Smooth muscle cell (in vitro differentiated cells): ENCODE measurements at regions not wholly inside any gene's neighbourhood (a gene's known extent, or its start where the extent isn't known, plus 50 kb on each side); places are given as distances from the start of the nearest gene placed in this dataset.
A peak's percentile ranks its signal among the peaks of the same experiment; 100 is the strongest.

Source experiments
- DNase-seq: peaks from one replicate; lab custom pipeline; 2025; ENCODE audit not compliant: unreplicated experiment; lab: John Stamatoyannopoulos, UW
- H2AFZ ChIP-seq: fragments of 200-600 bp; sonication (generic); 2 replicates; pipeline ENCODE4 v1.6.0; 2016; ENCODE audit warnings: antibody characterized with exemption, low read depth, mild to moderate bottlenecking
- H3F3A ChIP-seq: fragments of 200-600 bp; sonication (generic); 2 replicates; pipeline ENCODE4 v1.6.0; 2017; ENCODE audit warnings: antibody characterized with exemption, low read depth
- H3K27ac ChIP-seq: fragments of 200-600 bp; sonication (generic); 2 replicates; pipeline ENCODE4 v1.5.1; 2016; ENCODE audit warnings: low read depth, mild to moderate bottlenecking
- H3K27me3 ChIP-seq: fragments of 200-600 bp; sonication (generic); 2 replicates; pipeline ENCODE4 v1.6.1; 2016; ENCODE audit warnings: low read depth, mild to moderate bottlenecking
- H3K36me3 ChIP-seq: fragments of 200-600 bp; sonication (generic); 2 replicates; pipeline ENCODE4 v1.5.1; 2016; ENCODE audit warnings: low read depth
- H3K4me1 ChIP-seq: fragments of 200-600 bp; sonication (generic); 2 replicates; pipeline ENCODE4 v1.5.1; 2016; ENCODE audit warnings: low read depth
- H3K4me2 ChIP-seq: fragments of 200-600 bp; sonication (generic); 2 replicates; pipeline ENCODE4 v1.6.0; 2016; ENCODE audit warnings: mild to moderate bottlenecking
- H3K4me3 ChIP-seq: fragments of 200-600 bp; sonication (generic); 2 replicates; pipeline ENCODE4 v1.5.1; 2016; ENCODE audit warnings: mild to moderate bottlenecking
- H3K79me2 ChIP-seq: fragments of 200-600 bp; sonication (generic); 2 replicates; pipeline ENCODE4 v1.6.0; 2016; ENCODE audit warnings: low read depth, mild to moderate bottlenecking
- H3K9ac ChIP-seq: fragments of 200-600 bp; sonication (generic); 2 replicates; pipeline ENCODE4 v1.6.0; 2016; ENCODE audit warnings: low read depth
- H3K9me3 ChIP-seq: fragments of 200-600 bp; sonication (generic); replicated peaks from 2 replicates; pipeline ENCODE4 v1.5.1; 2016; ENCODE audit warnings: low read depth
- H4K20me1 ChIP-seq: fragments of 200-600 bp; sonication (generic); 2 replicates; pipeline ENCODE4 v1.6.0; 2016; ENCODE audit warnings: low read depth
- WGBS: methylation state at CpG from one replicate; pipeline ENCODE4 v1.1.7; 2016; ENCODE audit warnings: low lambda C conversion rate; 5-methylcytosine and 5-hydroxymethylcytosine counted together
- TF ChIP-seq, protein P1 (sequence below): fragments of 200-600 bp; sonication (generic); IDR thresholded peaks from 2 replicates; pipeline ENCODE4 v1.5.1; 2017; ENCODE audit warnings: borderline replicate concordance, mild to moderate bottlenecking, antibody characterized with exemption; ENCODE audit not compliant: insufficient read depth, poor library complexity, severe bottlenecking

DNA sequence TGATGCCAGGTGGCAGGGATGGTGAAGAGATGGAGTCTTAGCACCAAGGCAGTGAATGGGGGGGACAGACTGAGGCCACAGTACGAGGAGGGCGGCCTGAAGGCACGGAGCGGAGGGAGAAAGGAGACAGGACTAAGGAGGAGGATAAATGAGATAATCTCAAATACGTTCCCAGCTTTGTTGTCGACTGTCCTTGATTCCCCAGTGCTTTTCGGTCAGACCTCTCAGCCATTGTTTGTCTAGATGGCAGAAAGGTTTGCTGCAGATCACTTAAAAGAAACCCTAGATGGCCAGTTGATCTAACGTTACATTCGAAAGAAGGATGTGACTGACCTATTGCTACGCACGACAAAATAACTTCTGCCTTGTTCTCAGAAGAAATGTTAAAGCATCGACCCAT lies 479.0 kb downstream of the GATA3 start:
- 84% methylated on average over 12 of the region's 12 CpGs for WGBS
- H3K79me2 ChIP-seq, result no peaks in the 10 kb centered on the region
- H3K27me3 ChIP-seq, result peaks cover 59% of the 10 kb centered on the region
- H2AFZ ChIP-seq, result no peak overlapping the region
- no peak overlapping the region for H3K9ac ChIP-seq
- H3K36me3 ChIP-seq, result no peaks in the 10 kb centered on the region
- H4K20me1 ChIP-seq, result no peaks in the 10 kb centered on the region
- H3K4me2 ChIP-seq, result no peak overlapping the region
- TF ChIP-seq, protein P1, sequence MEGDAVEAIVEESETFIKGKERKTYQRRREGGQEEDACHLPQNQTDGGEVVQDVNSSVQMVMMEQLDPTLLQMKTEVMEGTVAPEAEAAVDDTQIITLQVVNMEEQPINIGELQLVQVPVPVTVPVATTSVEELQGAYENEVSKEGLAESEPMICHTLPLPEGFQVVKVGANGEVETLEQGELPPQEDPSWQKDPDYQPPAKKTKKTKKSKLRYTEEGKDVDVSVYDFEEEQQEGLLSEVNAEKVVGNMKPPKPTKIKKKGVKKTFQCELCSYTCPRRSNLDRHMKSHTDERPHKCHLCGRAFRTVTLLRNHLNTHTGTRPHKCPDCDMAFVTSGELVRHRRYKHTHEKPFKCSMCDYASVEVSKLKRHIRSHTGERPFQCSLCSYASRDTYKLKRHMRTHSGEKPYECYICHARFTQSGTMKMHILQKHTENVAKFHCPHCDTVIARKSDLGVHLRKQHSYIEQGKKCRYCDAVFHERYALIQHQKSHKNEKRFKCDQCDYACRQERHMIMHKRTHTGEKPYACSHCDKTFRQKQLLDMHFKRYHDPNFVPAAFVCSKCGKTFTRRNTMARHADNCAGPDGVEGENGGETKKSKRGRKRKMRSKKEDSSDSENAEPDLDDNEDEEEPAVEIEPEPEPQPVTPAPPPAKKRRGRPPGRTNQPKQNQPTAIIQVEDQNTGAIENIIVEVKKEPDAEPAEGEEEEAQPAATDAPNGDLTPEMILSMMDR, result no peak
- no peak for DNase-seq
- no peak overlapping the region for H3K4me3 ChIP-seq
- H3F3A ChIP-seq, result no peaks in the 10 kb centered on the region
- H3K9me3 ChIP-seq, result no peaks in the 10 kb centered on the region
- H3K27ac ChIP-seq, result no peak overlapping the region
- no peaks in the 10 kb centered on the region for H3K4me1 ChIP-seq

DNA sequence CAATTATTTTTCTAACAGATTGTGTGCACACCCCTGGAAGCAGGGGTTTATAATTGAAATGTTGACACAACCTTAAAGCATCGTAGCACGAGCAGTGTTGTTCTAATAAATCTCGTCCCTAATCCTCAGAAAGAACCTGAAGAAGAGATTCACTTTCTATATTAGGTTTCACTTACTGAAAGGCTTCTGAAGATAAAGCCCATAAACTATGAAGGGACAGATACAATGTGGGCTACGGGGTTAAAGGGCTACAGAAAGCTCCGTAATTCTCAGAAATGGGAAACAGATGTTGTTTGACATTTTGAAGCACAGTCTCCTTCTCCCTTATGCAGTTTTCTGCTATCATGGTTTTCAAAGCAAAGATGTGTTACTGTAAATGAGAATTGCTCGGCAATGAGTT lies 479.6 kb downstream of the GATA3 start:
- no peak overlapping the region for H2AFZ ChIP-seq
- WGBS, result 17% methylated on average over 6 of the region's 6 CpGs
- TF ChIP-seq, protein P1, result no peak

DNA sequence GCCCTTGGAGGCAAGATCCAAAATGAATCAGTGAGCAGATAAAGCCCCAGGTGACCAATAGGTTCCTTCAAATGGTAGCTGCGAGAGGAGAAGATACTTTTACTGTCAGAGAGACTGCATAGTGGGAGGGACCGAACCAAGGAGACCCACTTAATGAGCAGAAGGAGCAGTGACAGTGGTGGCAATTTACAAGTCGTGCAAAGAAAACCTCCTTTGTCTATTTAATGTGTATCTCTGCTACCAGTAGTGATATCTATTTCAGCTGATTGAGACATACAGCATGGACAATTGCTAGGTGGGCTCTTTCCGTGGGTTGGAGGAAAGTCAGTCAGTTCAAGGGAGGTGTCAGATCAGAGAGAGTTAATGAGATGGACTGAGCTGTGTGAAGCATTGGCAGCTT lies 480.4 kb downstream of the GATA3 start:
- Histone ChIP-seq H3K9me3 (no peaks in the 10 kb centered on the region), H3K27me3 (peaks cover 59% of the 10 kb centered on the region), H4K20me1 (no peaks in the 10 kb centered on the region), H3F3A (no peaks in the 10 kb centered on the region), H3K27ac (no peak overlapping the region), H3K4me2 (peak overlapping the region; percentile 70), H3K36me3 (no peaks in the 10 kb centered on the region), H2AFZ (no peak overlapping the region), H3K9ac (no peak overlapping the region), H3K4me1 (no peaks in the 10 kb centered on the region), H3K4me3 (no peak overlapping the region), H3K79me2 (no peaks in the 10 kb centered on the region)
- 80% methylated on average over 4 of the region's 4 CpGs for WGBS
- TF ChIP-seq, protein P1, result no peak
- no peak for DNase-seq

More for the DNA sequence above, 479.6 kb downstream of the GATA3 start:
- no peak overlapping the region for H3K9ac ChIP-seq
- H3K4me1 ChIP-seq, result no peaks in the 10 kb centered on the region
- H3F3A ChIP-seq, result no peaks in the 10 kb centered on the region
- H3K27ac ChIP-seq, result no peak overlapping the region
- no peaks in the 10 kb centered on the region for H3K36me3 ChIP-seq
- H3K9me3 ChIP-seq, result no peaks in the 10 kb centered on the region
- no peak for DNase-seq
- no peaks in the 10 kb centered on the region for H3K79me2 ChIP-seq
- peaks cover 59% of the 10 kb centered on the region for H3K27me3 ChIP-seq
- peak overlapping the region; percentile 70 for H3K4me2 ChIP-seq
- no peaks in the 10 kb centered on the region for H4K20me1 ChIP-seq
- H3K4me3 ChIP-seq, result no peak overlapping the region

DNA sequence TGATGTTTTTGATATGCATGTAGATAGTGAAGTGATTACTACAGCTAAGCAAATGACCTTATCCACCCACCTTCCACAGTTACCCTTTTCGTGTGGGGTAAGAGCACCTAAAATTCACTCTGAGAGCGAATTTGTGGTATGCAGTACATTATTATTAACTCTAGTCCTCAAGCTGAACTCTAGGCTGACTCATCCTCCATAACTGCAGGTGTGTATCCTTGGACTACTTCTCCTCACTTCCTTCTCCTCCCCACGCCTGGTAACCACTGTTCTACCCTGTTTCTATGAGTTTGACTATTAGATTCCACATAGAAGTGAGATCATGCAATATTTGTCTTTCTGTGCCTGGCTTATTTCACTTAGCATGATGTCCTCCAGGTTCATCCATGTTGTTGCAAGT lies 484.6 kb downstream of the GATA3 start:
- DNase-seq, result no peak
- H3F3A ChIP-seq, result no peaks in the 10 kb centered on the region
- H3K9ac ChIP-seq, result no peak overlapping the region
- no peaks in the 10 kb centered on the region for H3K9me3 ChIP-seq
- H3K4me3 ChIP-seq, result no peak overlapping the region
- no peaks in the 10 kb centered on the region for H4K20me1 ChIP-seq
- H3K36me3 ChIP-seq, result no peaks in the 10 kb centered on the region
- H3K27ac ChIP-seq, result no peak overlapping the region
- H3K79me2 ChIP-seq, result no peaks in the 10 kb centered on the region
- no peaks in the 10 kb centered on the region for H3K4me1 ChIP-seq
- peaks cover 27% of the 10 kb centered on the region for H3K27me3 ChIP-seq
- no peak overlapping the region for H2AFZ ChIP-seq
- WGBS, result 59% methylated on average over 3 of the region's 3 CpGs
- H3K4me2 ChIP-seq, result no peak overlapping the region
- TF ChIP-seq, protein P1, result no peak
